HCT116 (cell line): ENCODE measurements at regions not wholly inside any gene's neighbourhood (a gene's known extent, or its start where the extent isn't known, plus 50 kb on each side); places are given as distances from the start of the nearest gene placed in this dataset.

ENCODE experiments used
- ATAC-seq: fragments of 200-7000 bp; cut with Tn5 transposase; 2 replicates; pipeline ENCODE4 v1.9.1; 2020; ENCODE audit warnings: mild to moderate bottlenecking, moderate library complexity
- BruUV-seq: library from RNA; stranded (reverse); fragments of 400-500 nt; replicated peaks from 2 replicates; lab custom pipeline; 2021; lab: Mats Ljungman, UMichigan
- CTCF ChIA-PET: fragments of 300-600 bp; sonication (Branson Sonifier 250); formaldehyde crosslinking; loops from one replicate; lab custom pipeline; 2021; ENCODE audit warnings: antibody characterized with exemption; lab: Charles Lee
- POLR2A ChIA-PET: fragments of 300-600, 350-600 bp; sonication (Branson Sonifier 250); formaldehyde crosslinking; loops from one replicate; lab custom pipeline; 2021; ENCODE audit warnings: antibody characterized with exemption; lab: Charles Lee
- RAD21 ChIA-PET, 2 experiments: fragments of 300-600 bp; sonication (Branson Sonifier 250); formaldehyde crosslinking; loops; one replicate each; lab custom pipeline; 2023; ENCODE audit warnings: low total read pairs in 2 of 2; ENCODE audit not compliant: uncharacterized antibody in 2 of 2, unreplicated experiment in 2 of 2, low non-redundant PET in 1 of 2; lab: Charles Lee
- DNase-seq: peaks from one replicate; pipeline ENCODE4 v3.0.0-alpha.2; 2010; ENCODE audit warnings: low read depth, low spot score
- H2AFZ ChIP-seq: fragments of 200-600 bp; shearing (Covaris generic), sonication (generic); 2 replicates; pipeline ENCODE4 v1.6.1; 2017; ENCODE audit warnings: low read depth, mixed run types, mixed read lengths, antibody characterized with exemption, low read length; ENCODE audit not compliant: poor library complexity, severe bottlenecking
- H3K27ac ChIP-seq: 2 replicates; pipeline ENCODE4 v1.5.1; 2012; ENCODE audit warnings: low read depth, low read length
- H3K27me3 ChIP-seq: fragments of 200-600 bp; sonication (generic); 2 replicates; pipeline ENCODE4 v1.6.1; 2016; ENCODE audit warnings: mixed run types, low read length, mixed read lengths; ENCODE audit not compliant: insufficient read depth
- H3K36me3 ChIP-seq, 2 experiments: fragments of 200-500 bp in 1 of 2; fragments of 200-600 bp in 1 of 2; sonication (Bioruptor generic) in 1 of 2; sonication (generic) in 1 of 2; 2 replicates each; pipeline versions ENCODE4 v1.5.1 to v1.6.1; 2014 to 2016; ENCODE audit warnings: low read length in 2 of 2, inconsistent platforms in 1 of 2, mixed read lengths in 1 of 2, mixed run types in 1 of 2; ENCODE audit not compliant: insufficient read depth in 2 of 2, control insufficient read depth in 1 of 2
- H3K4me1 ChIP-seq, 2 experiments: fragments of 200-600 bp in 1 of 2; sonication (generic) in 1 of 2; 2 replicates each; pipeline versions ENCODE4 v1.5.1 to v1.6.1; 2012 to 2017; ENCODE audit warnings: low read length in 2 of 2, inconsistent platforms in 1 of 2, mild to moderate bottlenecking in 1 of 2, mixed read lengths in 1 of 2, mixed run types in 1 of 2, moderate library complexity in 1 of 2; ENCODE audit not compliant: insufficient read depth in 2 of 2, control insufficient read depth in 1 of 2
- H3K4me2 ChIP-seq: fragments of 200-600 bp; sonication (generic); 2 replicates; pipeline ENCODE4 v1.6.1; 2017; ENCODE audit warnings: mixed run types, low read length, mixed read lengths
- H3K4me3 ChIP-seq, 2 experiments: fragments of 200-600 bp in 1 of 2; sonication (generic) in 1 of 2; replicated peaks in 1 of 2; 2 replicates each; pipeline ENCODE4 v1.5.1; 2011 to 2016; ENCODE audit warnings: low read length in 2 of 2, control low read depth in 1 of 2, low read depth in 1 of 2, mild to moderate bottlenecking in 1 of 2, mixed read lengths in 1 of 2, mixed run types in 1 of 2
- H3K79me2 ChIP-seq: fragments of 200-600 bp; sonication (generic); 2 replicates; pipeline ENCODE4 v1.6.1; 2017; ENCODE audit warnings: mild to moderate bottlenecking, mixed run types, low read length, moderate library complexity, mixed read lengths; ENCODE audit not compliant: insufficient read depth
- H3K9ac ChIP-seq: fragments of 200-600 bp; sonication (generic); 2 replicates; pipeline ENCODE4 v1.6.1; 2016; ENCODE audit warnings: low read length, mixed read lengths
- H3K9me2 ChIP-seq: fragments of 200-600 bp; sonication (generic), shearing (Covaris generic); 2 replicates; pipeline ENCODE4 v1.6.1; 2017; ENCODE audit warnings: mixed run types, mild to moderate bottlenecking, moderate library complexity; ENCODE audit not compliant: insufficient read depth
- H3K9me3 ChIP-seq, 2 experiments: fragments of 200-500 bp in 1 of 2; fragments of 200-600 bp in 1 of 2; sonication (Bioruptor generic) in 1 of 2; sonication (generic) in 1 of 2; 2 replicates each; pipeline ENCODE4 v1.6.1; 2014 to 2017; ENCODE audit warnings: low read length in 2 of 2, mixed read lengths in 2 of 2, inconsistent platforms in 1 of 2, low read depth in 1 of 2, mild to moderate bottlenecking in 1 of 2, mixed run types in 1 of 2, moderate library complexity in 1 of 2; ENCODE audit not compliant: control insufficient read depth in 1 of 2, insufficient read depth in 1 of 2
- H4K20me1 ChIP-seq: fragments of 200-600 bp; sonication (generic), shearing (Covaris generic); 2 replicates; pipeline ENCODE4 v1.6.1; 2017; ENCODE audit warnings: mixed run types, mild to moderate bottlenecking, moderate library complexity; ENCODE audit not compliant: insufficient read depth
- CBX3 ChIP-seq: IDR thresholded peaks from 2 replicates; pipeline ENCODE4 v1.6.1; 2012; ENCODE audit warnings: low read depth
- CEBPB ChIP-seq: IDR thresholded peaks from 2 replicates; pipeline ENCODE4 v1.6.1; 2012; ENCODE audit warnings: low read depth
- ELF1 ChIP-seq: IDR thresholded peaks from 2 replicates; pipeline ENCODE4 v1.6.1; 2012; ENCODE audit warnings: low read depth, borderline replicate concordance
- EZH2 ChIP-seq: fragments of 200-600 bp; sonication (generic); IDR thresholded peaks from 2 replicates; pipeline ENCODE4 v1.6.1; 2017; ENCODE audit warnings: antibody characterized with exemption, mixed run types
- EZH2phosphoT487 ChIP-seq: fragments of 200-600 bp; IDR thresholded peaks from 2 replicates; pipeline ENCODE4 v1.6.1; 2018; ENCODE audit warnings: antibody characterized with exemption, borderline replicate concordance
- FOSL1 ChIP-seq: IDR thresholded peaks from 2 replicates; pipeline ENCODE4 v1.6.1; 2012; ENCODE audit warnings: low read depth
- JUND ChIP-seq: IDR thresholded peaks from 2 replicates; pipeline ENCODE4 v1.6.1; 2012
- MAX ChIP-seq: IDR thresholded peaks from 2 replicates; pipeline ENCODE4 v1.6.1; 2012
- POLR2A ChIP-seq: IDR thresholded peaks from 2 replicates; pipeline ENCODE4 v1.7.0; 2011; ENCODE audit warnings: borderline replicate concordance; ENCODE audit not compliant: insufficient read depth, insufficient read length; ENCODE audit errors: extremely low read depth
- POLR2AphosphoS5 ChIP-seq: IDR thresholded peaks from 2 replicates; pipeline ENCODE4 v1.6.1; 2011; ENCODE audit warnings: mild to moderate bottlenecking, low read depth, low read length, moderate library complexity
- SIN3A ChIP-seq: IDR thresholded peaks from 2 replicates; pipeline ENCODE4 v1.6.1; 2012; ENCODE audit warnings: low read depth
- SP1 ChIP-seq: IDR thresholded peaks from 2 replicates; pipeline ENCODE4 v1.6.1; 2012; ENCODE audit warnings: low read depth
- SRF ChIP-seq: IDR thresholded peaks from 2 replicates; pipeline ENCODE4 v1.6.1; 2012; ENCODE audit warnings: low read depth
- TCF7L2 ChIP-seq: IDR thresholded peaks from 2 replicates; pipeline ENCODE4 v1.7.0; 2011; ENCODE audit warnings: borderline replicate concordance, inconsistent platforms; ENCODE audit not compliant: insufficient read depth, insufficient read length; ENCODE audit errors: extremely low read depth
- YY1 ChIP-seq: IDR thresholded peaks from 2 replicates; pipeline ENCODE4 v1.6.1; 2011; ENCODE audit warnings: low read length, low read depth, moderate library complexity, mild to moderate bottlenecking; ENCODE audit not compliant: insufficient replicate concordance; ENCODE audit errors: extremely low read depth
- ZNF274 ChIP-seq: fragments of 200-500 bp; sonication (Bioruptor generic); IDR thresholded peaks from 2 replicates; pipeline ENCODE4 v1.6.1; 2014; ENCODE audit warnings: mild to moderate bottlenecking, low read depth, low read length, inconsistent platforms
- intact Hi-C: fragments of 100-400 bp; cut with micrococcal nuclease; formaldehyde crosslinking; loops from 2 replicates; pipeline ENCODE4 v1.10.0; 2022
- TF ChIP-seq, protein P1 (sequence below): IDR thresholded peaks from 2 replicates; pipeline ENCODE4 v1.6.1; 2012; ENCODE audit warnings: low read depth
- TF ChIP-seq, protein P2 (sequence below): IDR thresholded peaks from 2 replicates; pipeline ENCODE4 v1.6.1; 2011; ENCODE audit warnings: mild to moderate bottlenecking, low read length, moderate library complexity; ENCODE audit not compliant: insufficient replicate concordance; ENCODE audit errors: extremely low read depth

GRCh38 chr10:65559369-65559768, 1366.5 kb upstream of the LRRTM3 start:
- BruUV-seq: no TSS peak
- Histone ChIP-seq H2AFZ (no peak overlapping the region), H4K20me1 (no peaks in the 10 kb centered on the region)

DNA sequence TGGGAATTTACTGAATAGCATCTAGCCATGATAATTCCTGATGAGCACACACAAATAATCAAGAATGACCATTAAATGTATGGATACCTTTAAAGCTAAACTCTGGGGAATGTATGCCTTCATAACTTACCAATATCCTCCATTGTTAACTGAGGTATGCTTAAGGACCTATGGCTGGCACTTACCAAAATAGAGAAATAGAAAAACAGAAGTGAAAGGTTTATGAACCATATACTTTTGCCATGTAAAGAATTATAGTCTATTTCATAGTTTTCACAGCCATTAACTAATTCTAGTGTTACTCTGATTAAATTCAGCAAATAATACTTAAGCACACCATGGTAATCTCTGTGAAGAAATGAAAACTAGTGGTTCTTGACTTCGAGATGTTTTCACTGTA, 1360.6 kb upstream of the LRRTM3 start:
- Histone ChIP-seq H3K9me3 (no peaks in the 10 kb centered on the region), H4K20me1 (no peaks in the 10 kb centered on the region), H3K4me3 (no peak overlapping the region), H3K4me1 (peaks cover 0 to 5% of the 10 kb centered on the region in 2 experiments; a peak in 1 of 4 replicates), H3K27ac (no peak overlapping the region), H3K9ac (no peak overlapping the region), H3K9me2 (no peaks in the 10 kb centered on the region), H2AFZ (no peak overlapping the region), H3K27me3 (no peaks in the 10 kb centered on the region), H3K4me2 (no peak overlapping the region), H3K36me3 (no peaks in the 10 kb centered on the region), H3K79me2 (no peaks in the 10 kb centered on the region)
- RAD21 ChIA-PET: no interaction called here
- POLR2A ChIA-PET: no interaction called here
- ATAC-seq (no peak), DNase-seq (no peak)
- CTCF ChIA-PET: no interaction called here
- BruUV-seq: no TSS peak
- intact Hi-C loops: no loop called here
- TF ChIP-seq, protein P1, sequence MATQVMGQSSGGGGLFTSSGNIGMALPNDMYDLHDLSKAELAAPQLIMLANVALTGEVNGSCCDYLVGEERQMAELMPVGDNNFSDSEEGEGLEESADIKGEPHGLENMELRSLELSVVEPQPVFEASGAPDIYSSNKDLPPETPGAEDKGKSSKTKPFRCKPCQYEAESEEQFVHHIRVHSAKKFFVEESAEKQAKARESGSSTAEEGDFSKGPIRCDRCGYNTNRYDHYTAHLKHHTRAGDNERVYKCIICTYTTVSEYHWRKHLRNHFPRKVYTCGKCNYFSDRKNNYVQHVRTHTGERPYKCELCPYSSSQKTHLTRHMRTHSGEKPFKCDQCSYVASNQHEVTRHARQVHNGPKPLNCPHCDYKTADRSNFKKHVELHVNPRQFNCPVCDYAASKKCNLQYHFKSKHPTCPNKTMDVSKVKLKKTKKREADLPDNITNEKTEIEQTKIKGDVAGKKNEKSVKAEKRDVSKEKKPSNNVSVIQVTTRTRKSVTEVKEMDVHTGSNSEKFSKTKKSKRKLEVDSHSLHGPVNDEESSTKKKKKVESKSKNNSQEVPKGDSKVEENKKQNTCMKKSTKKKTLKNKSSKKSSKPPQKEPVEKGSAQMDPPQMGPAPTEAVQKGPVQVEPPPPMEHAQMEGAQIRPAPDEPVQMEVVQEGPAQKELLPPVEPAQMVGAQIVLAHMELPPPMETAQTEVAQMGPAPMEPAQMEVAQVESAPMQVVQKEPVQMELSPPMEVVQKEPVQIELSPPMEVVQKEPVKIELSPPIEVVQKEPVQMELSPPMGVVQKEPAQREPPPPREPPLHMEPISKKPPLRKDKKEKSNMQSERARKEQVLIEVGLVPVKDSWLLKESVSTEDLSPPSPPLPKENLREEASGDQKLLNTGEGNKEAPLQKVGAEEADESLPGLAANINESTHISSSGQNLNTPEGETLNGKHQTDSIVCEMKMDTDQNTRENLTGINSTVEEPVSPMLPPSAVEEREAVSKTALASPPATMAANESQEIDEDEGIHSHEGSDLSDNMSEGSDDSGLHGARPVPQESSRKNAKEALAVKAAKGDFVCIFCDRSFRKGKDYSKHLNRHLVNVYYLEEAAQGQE: no peak
- TF ChIP-seq ZNF274: no peak
- TF ChIP-seq JUND: no peak
- TF ChIP-seq SRF: no peak
- no peak for TF ChIP-seq CEBPB
- TF ChIP-seq FOSL1: no peak
- no peak for TF ChIP-seq YY1
- TF ChIP-seq MAX: no peak
- TF ChIP-seq POLR2A: no peak
- TF ChIP-seq, protein P2, sequence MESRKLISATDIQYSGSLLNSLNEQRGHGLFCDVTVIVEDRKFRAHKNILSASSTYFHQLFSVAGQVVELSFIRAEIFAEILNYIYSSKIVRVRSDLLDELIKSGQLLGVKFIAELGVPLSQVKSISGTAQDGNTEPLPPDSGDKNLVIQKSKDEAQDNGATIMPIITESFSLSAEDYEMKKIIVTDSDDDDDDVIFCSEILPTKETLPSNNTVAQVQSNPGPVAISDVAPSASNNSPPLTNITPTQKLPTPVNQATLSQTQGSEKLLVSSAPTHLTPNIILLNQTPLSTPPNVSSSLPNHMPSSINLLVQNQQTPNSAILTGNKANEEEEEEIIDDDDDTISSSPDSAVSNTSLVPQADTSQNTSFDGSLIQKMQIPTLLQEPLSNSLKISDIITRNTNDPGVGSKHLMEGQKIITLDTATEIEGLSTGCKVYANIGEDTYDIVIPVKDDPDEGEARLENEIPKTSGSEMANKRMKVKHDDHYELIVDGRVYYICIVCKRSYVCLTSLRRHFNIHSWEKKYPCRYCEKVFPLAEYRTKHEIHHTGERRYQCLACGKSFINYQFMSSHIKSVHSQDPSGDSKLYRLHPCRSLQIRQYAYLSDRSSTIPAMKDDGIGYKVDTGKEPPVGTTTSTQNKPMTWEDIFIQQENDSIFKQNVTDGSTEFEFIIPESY: no peak
- no peak for TF ChIP-seq SP1
- TF ChIP-seq POLR2AphosphoS5: no peak
- TF ChIP-seq ELF1: no peak
- no peak for TF ChIP-seq TCF7L2

More at GRCh38 chr10:65559369-65559768, 1366.5 kb upstream of the LRRTM3 start:
- TF ChIP-seq SIN3A (no peak), EZH2 (no peak), CBX3 (no peak), EZH2phosphoT487 (no peak), POLR2A (no peak), SP1 (no peak), YY1 (no peak)
- TF ChIP-seq, all 23 proteins: peak for 0
- ATAC-seq (no peak), DNase-seq (no peak)
- ChIA-PET RAD21 (no interaction called here), CTCF (no interaction called here), POLR2A (no interaction called here)
- no peaks in the 10 kb centered on the region for H3K36me3 ChIP-seq
- intact Hi-C loops: no loop called here
- no peak overlapping the region for H3K4me2 ChIP-seq
- no peak overlapping the region for H3K4me3 ChIP-seq
- no peaks in the 10 kb centered on the region for H3K27me3 ChIP-seq
- H3K9ac ChIP-seq: no peak overlapping the region
- H3K9me3 ChIP-seq: no peaks in the 10 kb centered on the region
- no peak overlapping the region for H3K27ac ChIP-seq
- H3K9me2 ChIP-seq: no peaks in the 10 kb centered on the region
- H3K4me1 ChIP-seq: no peaks in the 10 kb centered on the region
- H3K79me2 ChIP-seq: no peaks in the 10 kb centered on the region
